ENCODE measurements at regions not wholly inside any gene's neighbourhood (a gene's known extent, or its start where the extent isn't known, plus 50 kb on each side); places are given as distances from the start of the nearest gene placed in this dataset.

- BruUV-seq (replicated peaks) = no TSS peak
- Histone ChIP-seq H3K36me3 (replicated peaks in 1 of 2; ENCODE audit: control insufficient read depth in 1 of 2, insufficient read depth in 2 of 2, low read length in 2 of 2) (no peaks in the 10 kb centered on the region), H2AFZ (ENCODE audit: low read length) (no peak overlapping the region), H3K79me2 (ENCODE audit: insufficient read depth, low read length) (no peaks in the 10 kb centered on the region), H4K20me1 (ENCODE audit: insufficient read depth, low read length) (no peaks in the 10 kb centered on the region), H3K4me1 (ENCODE audit: insufficient read depth, low read length) (no peaks in the 10 kb centered on the region), H3K4me2 (ENCODE audit: low read depth, low read length) (no peak overlapping the region), H3K9me3 (ENCODE audit: low read length) (no peaks in the 10 kb centered on the region), H3K27ac (ENCODE audit: extremely low read length, insufficient read depth, low read length) (no peak overlapping the region), H3K9ac (ENCODE audit: insufficient read depth, low read depth, low read length) (no peak overlapping the region), H3K27me3 (ENCODE audit: control insufficient read depth in 1 of 2, insufficient read depth in 2 of 2, low read length in 2 of 2) (no peaks in the 10 kb centered on the region), H3K4me3 (replicated peaks in 1 of 3; ENCODE audit: insufficient read depth in 1 of 3, low read depth in 2 of 3, low read length in 3 of 3) (no peak overlapping the region)
- 24% methylated on average over 1 of the region's 1 CpG for WGBS (ENCODE audit: low lambda C conversion rate)
- TF ChIP-seq ZBTB7B (CRISPR knock-in tag; IDR thresholded peaks at IDR 0.05) = no peak
- no peak for TF ChIP-seq CBFB (CRISPR knock-in tag; IDR thresholded peaks at IDR 0.05)
- TF ChIP-seq TARDBP (CRISPR knock-in tag; IDR thresholded peaks at IDR 0.05) = no peak
- TF ChIP-seq ZNF598 (CRISPR knock-in tag; IDR thresholded peaks at IDR 0.05; ENCODE audit: borderline replicate concordance) = no peak
- TF ChIP-seq FOXO1 (CRISPR knock-in tag; IDR thresholded peaks at IDR 0.05) = no peak
- ChIA-PET POLR2A (no interaction called here), CTCF (ENCODE audit: low intra/inter-chr PET ratio, low total read pairs) (no interaction called here)
- intact Hi-C loops (cut with micrococcal nuclease; ENCODE audit: unreplicated experiment) (no loop called here), in situ Hi-C loops (cut with HindIII; ENCODE audit: extremely low pct_ligation_motif_present, low pct_unique_long_range_greater_than_20kb) (no loop called here)
- FAIRE-seq (no peak), ATAC-seq (no peak), DNase-seq (ENCODE audit: low spot score) (no peak)
These were observed 79.5 kb upstream of the ZNF608 start for GRCh38 chr5:124825983-124826337.

- H3K9ac ChIP-seq (ENCODE audit: insufficient read depth, low read depth, low read length) = no peak overlapping the region
- POLR2A ChIA-PET = no interaction called here
- no peaks in the 10 kb centered on the region; the same call in 1 of the 2 replicates for H3K9me3 ChIP-seq (ENCODE audit: low read length)
- WGBS (ENCODE audit: low lambda C conversion rate) = 45% methylated on average over 2 of the region's 2 CpGs
- intact Hi-C loops (cut with micrococcal nuclease; ENCODE audit: unreplicated experiment) (no loop called here), in situ Hi-C loops (cut with HindIII; ENCODE audit: extremely low pct_ligation_motif_present, low pct_unique_long_range_greater_than_20kb) (no loop called here)
- H3K4me1 ChIP-seq (ENCODE audit: insufficient read depth, low read length) = no peaks in the 10 kb centered on the region
- no peak for ATAC-seq
- no TSS peak for BruUV-seq (replicated peaks)
- no peaks in the 10 kb centered on the region for H3K79me2 ChIP-seq (ENCODE audit: insufficient read depth, low read length)
- no peak overlapping the region for H3K4me2 ChIP-seq (ENCODE audit: low read depth, low read length)
- H3K27me3 ChIP-seq (ENCODE audit: control insufficient read depth in 1 of 2, insufficient read depth in 2 of 2, low read length in 2 of 2) = no peaks in the 10 kb centered on the region
- no peak overlapping the region for H3K4me3 ChIP-seq (replicated peaks in 1 of 3; ENCODE audit: insufficient read depth in 1 of 3, low read depth in 2 of 3, low read length in 3 of 3)
- CTCF ChIA-PET (ENCODE audit: low intra/inter-chr PET ratio, low total read pairs) = no interaction called here
- no peak overlapping the region for H2AFZ ChIP-seq (ENCODE audit: low read length)
- H3K36me3 ChIP-seq (replicated peaks in 1 of 2; ENCODE audit: control insufficient read depth in 1 of 2, insufficient read depth in 2 of 2, low read length in 2 of 2) = no peaks in the 10 kb centered on the region
- no peak for FAIRE-seq
- no peak overlapping the region for H3K27ac ChIP-seq (ENCODE audit: extremely low read length, insufficient read depth, low read length)
- no peaks in the 10 kb centered on the region for H4K20me1 ChIP-seq (ENCODE audit: insufficient read depth, low read length)
- DNase-seq (ENCODE audit: low spot score) = no peak
- no peak for TF ChIP-seq ZNF251 (CRISPR knock-in tag; IDR thresholded peaks at IDR 0.05)
- no peak for TF ChIP-seq SKI (IDR thresholded peaks at IDR 0.05; ENCODE audit: partially characterized antibody)
- no peak for TF ChIP-seq ZNF430 (CRISPR knock-in tag; IDR thresholded peaks at IDR 0.05)
- no peak for TF ChIP-seq TOPORS (CRISPR knock-in tag; IDR thresholded peaks at IDR 0.05)
- TF ChIP-seq SIX1 (CRISPR knock-in tag; IDR thresholded peaks at IDR 0.05; ENCODE audit: borderline replicate concordance) = no peak
- no peak for TF ChIP-seq POGZ (CRISPR knock-in tag; IDR thresholded peaks at IDR 0.05)
- no peak for TF ChIP-seq SIX4 (CRISPR knock-in tag; IDR thresholded peaks at IDR 0.05)
- TF ChIP-seq CREB1 (IDR thresholded peaks at IDR 0.05) = no peak
- no peak for TF ChIP-seq CREB1 (CRISPR knock-in tag; IDR thresholded peaks at IDR 0.05)
- TF ChIP-seq JARID2 (CRISPR knock-in tag; IDR thresholded peaks at IDR 0.05; ENCODE audit: insufficient replicate concordance) = no peak
- no peak for TF ChIP-seq IRX3 (CRISPR knock-in tag; IDR thresholded peaks at IDR 0.05; ENCODE audit: borderline replicate concordance, low read depth)
- TF ChIP-seq MTERF4 (CRISPR knock-in tag; IDR thresholded peaks at IDR 0.05) = no peak
- TF ChIP-seq SNAPC5 (CRISPR knock-in tag; IDR thresholded peaks at IDR 0.05; ENCODE audit: borderline replicate concordance) = no peak
- TF ChIP-seq HINFP (CRISPR knock-in tag; IDR thresholded peaks at IDR 0.05; ENCODE audit: low read depth) = no peak
These were observed 82.3 kb upstream of the ZNF608 start for GRCh38 chr5:124828731-124829234.

Data from HepG2 (cell line).